NOMO-1 treated with dmso at 0.1 percent for 144 hours (cell line): ENCODE measurements at regions not wholly inside any gene's neighbourhood (a gene's known extent, or its start where the extent isn't known, plus 50 kb on each side); places are given as distances from the start of the nearest gene placed in this dataset.

Source experiments
- DNase-seq: peaks from one replicate; lab custom pipeline; 2025; ENCODE audit not compliant: unreplicated experiment; lab: John Stamatoyannopoulos, UW

GRCh38 chr6:105795913-105796517, 290.1 kb upstream of the PRDM1 start:
- no peak for DNase-seq

GRCh38 chr6:105795366-105795765, 290.8 kb upstream of the PRDM1 start:
- no peak for DNase-seq

- DNase-seq: no peak
Observed at GRCh38 chr6:105794870-105795269, 291.3 kb upstream of the PRDM1 start.

GRCh38 chr6:105794239-105794638, 291.9 kb upstream of the PRDM1 start:
- DNase-seq: peak; percentile 63

- peak; percentile 74 for DNase-seq
Observed at GRCh38 chr6:105793130-105793529, 293.0 kb upstream of the PRDM1 start.

GRCh38 chr6:105791583-105792318, 294.4 kb upstream of the PRDM1 start:
- DNase-seq: no peak

GRCh38 chr6:105791179-105791578, 295.0 kb upstream of the PRDM1 start:
- DNase-seq: no peak

- DNase-seq: no peak
Observed at GRCh38 chr6:105790635-105791034, 295.5 kb upstream of the PRDM1 start.

- no peak for DNase-seq
Observed at GRCh38 chr6:105789935-105790334, 296.2 kb upstream of the PRDM1 start.

- DNase-seq: no peak
Observed at GRCh38 chr6:105787747-105788146, 298.4 kb upstream of the PRDM1 start.

GRCh38 chr6:105786890-105787655, 299.1 kb upstream of the PRDM1 start:
- DNase-seq: no peak

- peak; percentile 36 for DNase-seq
Observed at GRCh38 chr6:105786449-105786848, 299.7 kb upstream of the PRDM1 start.

- peak; percentile 91 for DNase-seq
Observed at GRCh38 chr6:105785066-105785811, 300.9 kb upstream of the PRDM1 start.

- no peak for DNase-seq
Observed at GRCh38 chr6:105784179-105784578, 302.0 kb upstream of the PRDM1 start.

GRCh38 chr6:105783333-105783935, 302.7 kb upstream of the PRDM1 start:
- peak; percentile 40 for DNase-seq

GRCh38 chr6:105781915-105782314, 304.2 kb upstream of the PRDM1 start:
- no peak for DNase-seq

GRCh38 chr6:105781248-105781647, 304.9 kb upstream of the PRDM1 start:
- DNase-seq: no peak

- DNase-seq: no peak
Observed at GRCh38 chr6:105780146-105780860, 305.8 kb upstream of the PRDM1 start.

GRCh38 chr6:105779110-105779509, 307.0 kb upstream of the PRDM1 start:
- no peak for DNase-seq

- DNase-seq: no peak
Observed at GRCh38 chr6:105775095-105775494, 311.0 kb upstream of the PRDM1 start.
